DMS53 treated with DMSO at 0.1 percent for 48 hours (cell line): ENCODE measurements at regions not wholly inside any gene's neighbourhood (a gene's known extent, or its start where the extent isn't known, plus 50 kb on each side); places are given as distances from the start of the nearest gene placed in this dataset.
"Not testable (repeated sequence)": the region's sequence is repeated elsewhere in the genome, so short reads cannot be mapped to it uniquely, and the experiment has no call there.

ENCODE experiments used
- DNase-seq: peaks from one replicate; lab custom pipeline; 2025; ENCODE audit not compliant: unreplicated experiment; lab: John Stamatoyannopoulos, UW

- DNase-seq: no peak
Measured at GRCh38 chr9:30522061-30522460, 1862.4 kb upstream of the ACO1 start.

GRCh38 chr9:30522486-30522885 lies 1862.0 kb upstream of the ACO1 start:
- DNase-seq: no peak

- no peak for DNase-seq
Measured at GRCh38 chr9:30524311-30524710, 1860.1 kb upstream of the ACO1 start.

- DNase-seq: no peak
Measured at GRCh38 chr9:30534455-30534854, 1850.0 kb upstream of the ACO1 start.

- DNase-seq: no peak
Measured at GRCh38 chr9:30534896-30535295, 1849.5 kb upstream of the ACO1 start.

- DNase-seq: no peak
Measured at GRCh38 chr9:30536494-30536893, 1847.9 kb upstream of the ACO1 start.

GRCh38 chr9:30539696-30540095 lies 1844.7 kb upstream of the ACO1 start:
- not testable (repeated sequence) for DNase-seq

- DNase-seq: peak; percentile 28
Measured at GRCh38 chr9:30574355-30575151, 1809.9 kb upstream of the ACO1 start.

GRCh38 chr9:30575218-30575617 lies 1809.2 kb upstream of the ACO1 start:
- DNase-seq: no peak

GRCh38 chr9:30575691-30576090 lies 1808.8 kb upstream of the ACO1 start:
- DNase-seq: peak; percentile 24

- DNase-seq: no peak
Measured at GRCh38 chr9:30579810-30580209, 1804.6 kb upstream of the ACO1 start.

- DNase-seq: no peak
Measured at GRCh38 chr9:30582240-30582639, 1802.2 kb upstream of the ACO1 start.

- no peak for DNase-seq
Measured at GRCh38 chr9:30584559-30584958, 1799.9 kb upstream of the ACO1 start.

GRCh38 chr9:30591461-30591860 lies 1793.0 kb upstream of the ACO1 start:
- DNase-seq: no peak

GRCh38 chr9:30597608-30598007 lies 1786.8 kb upstream of the ACO1 start:
- no peak for DNase-seq

- no peak for DNase-seq
Measured at GRCh38 chr9:30605936-30606335, 1778.5 kb upstream of the ACO1 start.

GRCh38 chr9:30609713-30610112 lies 1774.7 kb upstream of the ACO1 start:
- DNase-seq: no peak

GRCh38 chr9:30616782-30617181 lies 1767.7 kb upstream of the ACO1 start:
- not testable (repeated sequence) for DNase-seq

- no peak for DNase-seq
Measured at GRCh38 chr9:30622561-30622960, 1761.9 kb upstream of the ACO1 start.

- DNase-seq: peak; percentile 31
Measured at GRCh38 chr9:30628915-30629567, 1755.4 kb upstream of the ACO1 start.

- DNase-seq: no peak
Measured at GRCh38 chr9:30630459-30630858, 1754.0 kb upstream of the ACO1 start.

- not testable (repeated sequence) for DNase-seq
Measured at GRCh38 chr9:30646639-30647038, 1737.8 kb upstream of the ACO1 start.

- DNase-seq: no peak
Measured at GRCh38 chr9:30661925-30662324, 1722.5 kb upstream of the ACO1 start.
